HepG2 (cell line): ENCODE measurements at regions not wholly inside any gene's neighbourhood (a gene's known extent, or its start where the extent isn't known, plus 50 kb on each side); places are given as distances from the start of the nearest gene placed in this dataset.

Source experiments
- ATAC-seq: fragments of 200-7000 bp; cut with Tn5 transposase; 3 replicates; pipeline ENCODE4 v1.9.1; 2020; ENCODE audit warnings: mild to moderate bottlenecking, moderate library complexity
- BruUV-seq: library from RNA; stranded (reverse); fragments of 400-500 nt; replicated peaks from 2 replicates; lab custom pipeline; 2021; lab: Mats Ljungman, UMichigan
- CTCF ChIA-PET: fragments of 300-600 bp; formaldehyde crosslinking; extraction: SDS; loops from one replicate; lab custom pipeline; 2021; ENCODE audit warnings: low total read pairs, inconsistent platforms, low intra/inter-chr PET ratio; lab: Yijun Ruan, JAX
- POLR2A ChIA-PET: fragments of 350-600 bp; sonication (Branson Sonifier 250); formaldehyde crosslinking; loops from one replicate; lab custom pipeline; 2020; ENCODE audit warnings: antibody characterized with exemption, inconsistent platforms; lab: Yijun Ruan, JAX
- DNase-seq: peaks from one replicate; pipeline ENCODE4 v3.0.0-alpha.2; 2015; ENCODE audit warnings: low spot score
- FAIRE-seq: peaks from 3 replicates; lab custom pipeline; 2011; peaks lifted over from hg19 to GRCh38; lab: Jason Lieb, UNC
- H2AFZ ChIP-seq: one replicate; pipeline ENCODE4 v1.6.1; 2011; ENCODE audit warnings: low read length, inconsistent platforms
- H3K27ac ChIP-seq: fragments of 300-600 bp; 3 replicates; pipeline ENCODE4 v1.8.0; 2011; ENCODE audit warnings: mixed run types, mild to moderate bottlenecking, mixed read lengths, low read length, inconsistent platforms; ENCODE audit not compliant: insufficient read depth; ENCODE audit errors: extremely low read length
- H3K27me3 ChIP-seq, 2 experiments: fragments of 200-600 bp in 1 of 2; 2 replicates in 1 of 2; 3 replicates in 1 of 2; pipeline versions ENCODE4 v1.6.0 to v1.8.0; 2011; ENCODE audit warnings: low read length in 2 of 2, mild to moderate bottlenecking in 2 of 2, moderate library complexity in 2 of 2, inconsistent platforms in 1 of 2; ENCODE audit not compliant: insufficient read depth in 2 of 2, control insufficient read depth in 1 of 2
- H3K36me3 ChIP-seq, 2 experiments: fragments of 200-600 bp in 1 of 2; replicated peaks in 1 of 2; 2 replicates in 1 of 2; 3 replicates in 1 of 2; pipeline versions ENCODE4 v1.5.1 to v1.8.0; 2011; ENCODE audit warnings: low read length in 2 of 2, inconsistent platforms in 1 of 2; ENCODE audit not compliant: insufficient read depth in 2 of 2, control insufficient read depth in 1 of 2
- H3K4me1 ChIP-seq: 2 replicates; pipeline ENCODE4 v1.5.1; 2012; ENCODE audit warnings: low read length, inconsistent platforms; ENCODE audit not compliant: insufficient read depth
- H3K4me2 ChIP-seq: 2 replicates; pipeline ENCODE4 v1.6.0; 2011; ENCODE audit warnings: low read depth, low read length, inconsistent platforms
- H3K4me3 ChIP-seq, 3 experiments: fragments of 200-600 bp in 1 of 3; sonication (generic), shearing (Covaris generic) in 1 of 3; replicated peaks in 1 of 3; 2 replicates each; pipeline ENCODE4 v1.5.1; 2011 to 2016; ENCODE audit warnings: low read length in 3 of 3, inconsistent platforms in 2 of 3, low read depth in 2 of 3, mild to moderate bottlenecking in 2 of 3, control low read depth in 1 of 3, mixed read lengths in 1 of 3; ENCODE audit not compliant: insufficient read depth in 1 of 3
- H3K79me2 ChIP-seq: one replicate; pipeline ENCODE4 v1.6.1; 2011; ENCODE audit warnings: low read length, inconsistent platforms; ENCODE audit not compliant: insufficient read depth
- H3K9ac ChIP-seq: 2 replicates; pipeline ENCODE4 v1.6.0; 2011; ENCODE audit warnings: mild to moderate bottlenecking, low read depth, low read length, inconsistent platforms; ENCODE audit not compliant: insufficient read depth
- H3K9me3 ChIP-seq: 2 replicates; pipeline ENCODE4 v1.5.1; 2012; ENCODE audit warnings: mild to moderate bottlenecking, low read length
- H4K20me1 ChIP-seq: 2 replicates; pipeline ENCODE4 v1.6.0; 2011; ENCODE audit warnings: inconsistent platforms, mild to moderate bottlenecking, low read length, moderate library complexity; ENCODE audit not compliant: insufficient read depth
- AGO1 ChIP-seq: fragments of 200-400 bp; formaldehyde crosslinking; IDR thresholded peaks from 2 replicates; pipeline ENCODE4 v1.6.1; 2017; ENCODE audit warnings: mild to moderate bottlenecking, low read depth, low read length, moderate library complexity; ENCODE audit not compliant: poor library complexity, severe bottlenecking
- FOXK2 ChIP-seq: fragments of 450-650 bp; IDR thresholded peaks from 2 replicates; pipeline ENCODE4 v1.6.1; 2016
- MXD3 ChIP-seq: IDR thresholded peaks from 2 replicates; pipeline ENCODE4 v1.6.1; 2016; ENCODE audit warnings: mild to moderate bottlenecking, missing biosample characterization, missing genetic modification reagents
- PAX8 ChIP-seq: sonication (generic); formaldehyde crosslinking; IDR thresholded peaks from 2 replicates; pipeline ENCODE4 v1.8.0; 2022; ENCODE audit warnings: mild to moderate bottlenecking, missing genetic modification reagents, borderline replicate concordance
- ZNF446 ChIP-seq: sonication (generic); formaldehyde crosslinking; IDR thresholded peaks from 2 replicates; pipeline ENCODE4 v1.5.0; 2020; ENCODE audit warnings: mild to moderate bottlenecking, missing genetic modification reagents
- ZNF530 ChIP-seq: sonication (generic); formaldehyde crosslinking; IDR thresholded peaks from 2 replicates; pipeline ENCODE4 v1.5.0; 2020; ENCODE audit warnings: low read depth, mild to moderate bottlenecking, missing genetic modification reagents
- ZNF761 ChIP-seq: sonication (generic); formaldehyde crosslinking; conservative IDR thresholded peaks from 2 replicates; pipeline ENCODE4 v1.4.0; 2020; ENCODE audit warnings: mild to moderate bottlenecking, missing genetic modification reagents
- ZNF879 ChIP-seq: sonication (generic); formaldehyde crosslinking; IDR thresholded peaks from 2 replicates; pipeline ENCODE4 v1.8.1; 2023; ENCODE audit warnings: missing genetic modification reagents
- WGBS: methylation state at CpG from one replicate; pipeline ENCODE4 v1.1.6; 2017; ENCODE audit warnings: low lambda C conversion rate; 5-methylcytosine and 5-hydroxymethylcytosine counted together
- in situ Hi-C: cut with HindIII; loops from 2 replicates; pipeline ENCODE4 v1.10.0; 2017; ENCODE audit warnings: low pct_unique_long_range_greater_than_20kb; ENCODE audit not compliant: extremely low pct_ligation_motif_present
- intact Hi-C: fragments of 100-400 bp; cut with micrococcal nuclease; formaldehyde crosslinking; loops from one replicate; pipeline ENCODE4 v1.10.0; 2022; ENCODE audit not compliant: unreplicated experiment

GRCh38 chr13:105031306-105031705, 1504.2 kb downstream of the EFNB2 start:
- CTCF ChIA-PET: no interaction called here

GRCh38 chr13:105030851-105031250, 1504.6 kb downstream of the EFNB2 start:
- in situ Hi-C loops: no loop called here
- Histone ChIP-seq H4K20me1 (no peaks in the 10 kb centered on the region), H3K27me3 (no peaks in the 10 kb centered on the region), H2AFZ (no peak overlapping the region), H3K9ac (no peak overlapping the region), H3K36me3 (no peaks in the 10 kb centered on the region), H3K79me2 (no peaks in the 10 kb centered on the region), H3K27ac (no peak overlapping the region), H3K4me1 (no peaks in the 10 kb centered on the region), H3K4me2 (no peak overlapping the region), H3K9me3 (peaks cover 49% of the 10 kb centered on the region; the same call in 1 of the 2 replicates), H3K4me3 (no peak overlapping the region)
- ChIA-PET POLR2A (no interaction called here), CTCF (no interaction called here)
- intact Hi-C loops: loop anchor here (5.0 kb wide), 1 partner anchor 1589 kb away; no protein-coding TSS in a partner anchor
- no TSS peak for BruUV-seq
- 0% methylated on average over 3 of the region's 3 CpGs for WGBS
- DNase-seq (no peak), FAIRE-seq (no peak), ATAC-seq (no peak)
- no peak for TF ChIP-seq ZNF761 (CRISPR knock-in tag)
- no peak for TF ChIP-seq ZNF879 (CRISPR knock-in tag)
- no peak for TF ChIP-seq ZNF530 (CRISPR knock-in tag)
- no peak for TF ChIP-seq MXD3 (CRISPR knock-in tag)

More at GRCh38 chr13:105031306-105031705, 1504.2 kb downstream of the EFNB2 start:
- H3K4me3 ChIP-seq: no peak overlapping the region
- H3K4me1 ChIP-seq: no peaks in the 10 kb centered on the region
- in situ Hi-C loops (no loop called here), intact Hi-C loops (loop anchor here (5.0 kb wide), 1 partner anchor 1589 kb away; no protein-coding TSS in a partner anchor)
- no peak for DNase-seq
- 4% methylated on average over 5 of the region's 5 CpGs for WGBS
- no peak overlapping the region for H3K9ac ChIP-seq
- no peaks in the 10 kb centered on the region for H4K20me1 ChIP-seq
- POLR2A ChIA-PET: no interaction called here
- no peaks in the 10 kb centered on the region for H3K79me2 ChIP-seq
- peaks cover 48% of the 10 kb centered on the region; the same call in 1 of the 2 replicates for H3K9me3 ChIP-seq
- H3K4me2 ChIP-seq: no peak overlapping the region
- H3K36me3 ChIP-seq: no peaks in the 10 kb centered on the region
- TF ChIP-seq ZNF446 (CRISPR knock-in tag) (no peak), PAX8 (CRISPR knock-in tag) (no peak), AGO1 (no peak), FOXK2 (no peak)
- no peak overlapping the region for H3K27ac ChIP-seq
- H3K27me3 ChIP-seq: no peaks in the 10 kb centered on the region
- no peak for ATAC-seq
- BruUV-seq: no TSS peak
- no peak overlapping the region for H2AFZ ChIP-seq
- FAIRE-seq: no peak
